Kidney (tissue), 13 donors: ENCODE measurements at regions not wholly inside any gene's neighbourhood (a gene's known extent, or its start where the extent isn't known, plus 50 kb on each side); places are given as distances from the start of the nearest gene placed in this dataset.

ENCODE experiments used
- DNase-seq, 5 donors: peaks; one replicate each; pipeline ENCODE4 v3.0.0-alpha.2; 2013 to 2020
- FAIRE-seq: peaks from 2 replicates; lab custom pipeline; 2012; peaks lifted over from hg19 to GRCh38; lab: Jason Lieb, UNC
- H3K27ac ChIP-seq, 2 donors: one replicate each; pipeline ENCODE4 v1.7.0; 2013; ENCODE audit warnings: low read depth in 2 of 2, low read length in 2 of 2, inconsistent platforms in 1 of 2
- H3K27me3 ChIP-seq: one replicate; pipeline ENCODE4 v1.7.1; 2013; ENCODE audit warnings: low read length, inconsistent platforms; ENCODE audit not compliant: control insufficient read depth, insufficient read depth
- H3K36me3 ChIP-seq, 3 donors: one replicate each; pipeline versions ENCODE4 v1.7.0 to v1.7.1; 2013; ENCODE audit warnings: low read length in 3 of 3, control low read depth in 1 of 3, inconsistent platforms in 1 of 3; ENCODE audit not compliant: insufficient read depth in 3 of 3, control insufficient read depth in 2 of 3
- H3K4me1 ChIP-seq, 3 donors: one replicate each; pipeline versions ENCODE4 v1.7.0 to v1.7.1; 2013; ENCODE audit warnings: low read length in 3 of 3, inconsistent platforms in 1 of 3, low read depth in 1 of 3; ENCODE audit not compliant: control insufficient read depth in 2 of 3, insufficient read depth in 2 of 3
- H3K4me3 ChIP-seq, 3 donors: one replicate each; pipeline versions ENCODE4 v1.7.0 to v1.8.1; 2013; ENCODE audit warnings: low read length in 3 of 3, control low read depth in 1 of 3, inconsistent platforms in 1 of 3
- H3K9ac ChIP-seq, 3 donors: one replicate each; pipeline versions ENCODE4 v1.7.0 to v1.7.1; 2013; ENCODE audit warnings: low read length in 3 of 3, control low read depth in 1 of 3, inconsistent platforms in 1 of 3
- H3K9me3 ChIP-seq, 3 donors: one replicate each; pipeline versions ENCODE4 v1.7.0 to v1.7.1; 2013; ENCODE audit warnings: low read length in 3 of 3, control low read depth in 1 of 3, inconsistent platforms in 1 of 3; ENCODE audit not compliant: control insufficient read depth in 2 of 3, insufficient read depth in 1 of 3
- intact Hi-C: fragments of 100-400 bp; cut with DNase I; formaldehyde crosslinking; loops from one replicate; pipeline ENCODE4 v1.11.1; 2022
- TF ChIP-seq, protein P1 (sequence below): IDR thresholded peaks from 3 replicates; pipeline ENCODE4 v1.5.1; 2012; ENCODE audit warnings: mild to moderate bottlenecking, moderate library complexity, borderline replicate concordance; ENCODE audit not compliant: insufficient read depth; ENCODE audit errors: extremely low read depth
- donor health status: control.
- donor health status: control.
- donor health status: control.
- donor health status: control.
- donor health status: control.
- donor health status: DM: yes; HTN: yes; CAD: no.
- donor health status: Normal renal cell carcinoma (clear cell type).

DNA sequence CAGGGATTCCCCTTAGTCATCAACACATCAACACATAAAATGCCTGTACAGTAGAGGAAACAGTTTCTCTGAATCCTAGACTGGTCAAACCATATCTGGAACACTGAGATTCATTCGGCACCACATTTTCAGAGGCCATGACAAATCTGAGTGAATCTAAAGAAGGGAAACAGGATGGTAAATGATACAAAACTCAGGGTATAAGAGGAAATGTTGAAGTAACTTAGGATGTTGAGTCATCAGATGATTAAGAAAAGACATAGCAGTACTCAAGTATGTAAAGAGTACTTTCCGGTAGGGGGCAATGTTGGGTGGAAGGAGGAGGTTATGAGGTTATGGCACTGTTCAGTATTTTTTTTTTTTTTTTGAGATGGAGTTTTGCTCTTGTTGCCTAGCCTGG lies 358.5 kb upstream of the PMFBP1 start:
- intact Hi-C loops: no loop called here
- TF ChIP-seq, protein P1, sequence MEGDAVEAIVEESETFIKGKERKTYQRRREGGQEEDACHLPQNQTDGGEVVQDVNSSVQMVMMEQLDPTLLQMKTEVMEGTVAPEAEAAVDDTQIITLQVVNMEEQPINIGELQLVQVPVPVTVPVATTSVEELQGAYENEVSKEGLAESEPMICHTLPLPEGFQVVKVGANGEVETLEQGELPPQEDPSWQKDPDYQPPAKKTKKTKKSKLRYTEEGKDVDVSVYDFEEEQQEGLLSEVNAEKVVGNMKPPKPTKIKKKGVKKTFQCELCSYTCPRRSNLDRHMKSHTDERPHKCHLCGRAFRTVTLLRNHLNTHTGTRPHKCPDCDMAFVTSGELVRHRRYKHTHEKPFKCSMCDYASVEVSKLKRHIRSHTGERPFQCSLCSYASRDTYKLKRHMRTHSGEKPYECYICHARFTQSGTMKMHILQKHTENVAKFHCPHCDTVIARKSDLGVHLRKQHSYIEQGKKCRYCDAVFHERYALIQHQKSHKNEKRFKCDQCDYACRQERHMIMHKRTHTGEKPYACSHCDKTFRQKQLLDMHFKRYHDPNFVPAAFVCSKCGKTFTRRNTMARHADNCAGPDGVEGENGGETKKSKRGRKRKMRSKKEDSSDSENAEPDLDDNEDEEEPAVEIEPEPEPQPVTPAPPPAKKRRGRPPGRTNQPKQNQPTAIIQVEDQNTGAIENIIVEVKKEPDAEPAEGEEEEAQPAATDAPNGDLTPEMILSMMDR: no peak
- Histone ChIP-seq H3K4me1 (no peaks in the 10 kb centered on the region), H3K4me3 (no peak overlapping the region), H3K9me3 (no peaks in the 10 kb centered on the region), H3K9ac (no peak overlapping the region), H3K27me3 (no peaks in the 10 kb centered on the region), H3K36me3 (no peaks in the 10 kb centered on the region), H3K27ac (no peak overlapping the region)
- FAIRE-seq (no peak), DNase-seq (no peak)

DNA sequence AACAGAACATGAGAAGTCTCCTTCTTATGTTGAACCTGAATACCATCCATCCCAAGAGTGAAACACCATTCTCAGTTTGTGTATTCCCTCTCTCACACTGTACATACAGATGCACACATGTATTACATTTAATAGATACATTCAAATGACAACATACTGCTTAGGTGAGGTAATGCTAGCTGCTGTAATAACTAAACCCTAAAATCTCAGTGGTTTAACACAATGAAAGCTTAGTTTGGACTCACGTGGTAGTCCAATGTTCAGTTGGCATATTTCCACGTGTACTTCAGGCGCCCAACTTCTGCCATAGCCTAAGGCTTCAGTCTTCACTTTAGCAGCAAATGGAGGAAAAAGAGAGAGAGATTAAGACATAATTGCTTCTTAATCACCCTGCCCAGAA lies 351.1 kb upstream of the PMFBP1 start:
- Histone ChIP-seq H3K27me3 (no peaks in the 10 kb centered on the region), H3K9me3 (peaks cover 0 to 4% (median 3%) of the 10 kb centered on the region in 3 donors), H3K36me3 (no peaks in the 10 kb centered on the region), H3K4me3 (no peak overlapping the region), H3K27ac (no peak overlapping the region), H3K9ac (no peak overlapping the region), H3K4me1 (no peaks in the 10 kb centered on the region)
- no peak for FAIRE-seq
- intact Hi-C loops: no loop called here
- DNase-seq: no peak
- TF ChIP-seq, protein P1: no peak

DNA sequence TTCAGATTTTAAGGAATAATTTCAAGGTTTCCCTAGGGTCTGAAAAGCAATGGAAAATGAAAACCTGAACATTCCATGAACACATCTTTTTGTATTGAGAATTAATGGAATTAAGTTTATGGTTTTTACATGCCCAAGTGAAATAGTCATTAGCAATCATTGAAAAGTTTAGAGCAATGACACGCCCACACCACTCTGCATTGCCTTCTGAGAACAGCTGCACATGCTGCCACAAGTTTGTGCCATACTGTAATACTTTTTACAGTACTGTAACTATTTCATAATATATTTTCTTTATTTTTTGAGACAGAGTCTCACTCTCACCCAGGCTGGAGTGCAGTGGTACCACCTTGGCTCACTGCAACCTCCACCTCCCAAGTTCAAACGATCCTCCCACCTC lies 345.2 kb upstream of the PMFBP1 start:
- no peak overlapping the region for H3K27ac ChIP-seq
- H3K4me3 ChIP-seq: no peak overlapping the region
- H3K27me3 ChIP-seq: no peaks in the 10 kb centered on the region
- no peak for DNase-seq
- no peaks in the 10 kb centered on the region for H3K4me1 ChIP-seq
- intact Hi-C loops: no loop called here
- TF ChIP-seq, protein P1: no peak
- H3K36me3 ChIP-seq: no peaks in the 10 kb centered on the region
- H3K9me3 ChIP-seq: no peaks in the 10 kb centered on the region
- FAIRE-seq: no peak
- H3K9ac ChIP-seq: no peak overlapping the region

DNA sequence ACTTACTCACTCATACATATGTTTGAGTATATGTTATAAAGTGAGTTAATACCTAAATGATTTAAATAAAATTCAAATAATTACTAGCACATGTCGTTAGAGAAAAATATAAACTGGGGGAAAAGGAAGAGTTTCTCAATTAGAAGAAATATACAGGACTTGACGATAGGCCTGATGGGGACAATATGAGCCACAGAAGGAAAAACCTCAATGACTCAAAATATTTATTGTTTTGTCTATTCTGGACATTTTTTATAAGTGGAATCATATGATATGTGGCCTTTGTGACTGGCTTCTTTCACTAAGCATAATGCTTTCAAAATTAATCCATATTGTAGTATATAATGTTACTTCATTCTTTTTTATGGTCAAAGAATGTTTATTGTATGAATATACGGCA lies 339.2 kb upstream of the PMFBP1 start:
- FAIRE-seq (no peak), DNase-seq (no peak)
- Histone ChIP-seq H3K36me3 (no peaks in the 10 kb centered on the region), H3K4me1 (no peaks in the 10 kb centered on the region), H3K27me3 (no peaks in the 10 kb centered on the region), H3K27ac (no peak overlapping the region), H3K9ac (no peak overlapping the region), H3K4me3 (no peak overlapping the region), H3K9me3 (no peaks in the 10 kb centered on the region)
- intact Hi-C loops: no loop called here
- TF ChIP-seq, protein P1: no peak
